C4-2B (cell line): ENCODE measurements at regions not wholly inside any gene's neighbourhood (a gene's known extent, or its start where the extent isn't known, plus 50 kb on each side); places are given as distances from the start of the nearest gene placed in this dataset.

Experiments used
- CTCF ChIP-seq: fragments of 450-650 bp; conservative IDR thresholded peaks from 2 replicates; pipeline ENCODE4 v1.5.1; 2017; ENCODE audit warnings: mild to moderate bottlenecking
- ZFX ChIP-seq: fragments of 450-650 bp; IDR thresholded peaks from 2 replicates; pipeline ENCODE4 v1.6.1; 2017

- no peak for TF ChIP-seq CTCF
- no peak for TF ChIP-seq ZFX
Measured at GRCh38 chr3:135688003-135688402, 277.5 kb upstream of the PPP2R3A start.
